Osteoblast (primary cell): ENCODE measurements at regions not wholly inside any gene's neighbourhood (a gene's known extent, or its start where the extent isn't known, plus 50 kb on each side); places are given as distances from the start of the nearest gene placed in this dataset.

Experiments used
- DNase-seq: peaks from one replicate; pipeline ENCODE4 v3.0.0; 2011; ENCODE audit warnings: low spot score, mixed read lengths; ENCODE audit not compliant: insufficient read length; ENCODE audit errors: missing footprints
- H2AFZ ChIP-seq: 2 replicates; pipeline ENCODE4 v1.6.0; 2011; ENCODE audit warnings: mild to moderate bottlenecking, low read length
- H3K27ac ChIP-seq: 2 replicates; pipeline ENCODE4 v1.5.1; 2011; ENCODE audit warnings: mild to moderate bottlenecking, low read depth, low read length, moderate library complexity
- H3K27me3 ChIP-seq: 2 replicates; pipeline ENCODE4 v1.6.0; 2012; ENCODE audit warnings: mild to moderate bottlenecking, control low read depth, inconsistent platforms, low read length, moderate library complexity; ENCODE audit not compliant: insufficient read depth
- H3K36me3 ChIP-seq: 2 replicates; pipeline ENCODE4 v1.5.1; 2011; ENCODE audit warnings: mild to moderate bottlenecking, low read length, control low read depth, moderate library complexity; ENCODE audit not compliant: insufficient read depth
- H3K4me1 ChIP-seq: 2 replicates; pipeline ENCODE4 v1.5.1; 2011; ENCODE audit warnings: mild to moderate bottlenecking, low read length, control low read depth, moderate library complexity; ENCODE audit not compliant: insufficient read depth
- H3K4me2 ChIP-seq: 2 replicates; pipeline ENCODE4 v1.6.0; 2011; ENCODE audit warnings: mild to moderate bottlenecking, low read length; ENCODE audit not compliant: insufficient read depth
- H3K4me3 ChIP-seq: fragments of 200-600 bp; sonication (generic); 3 replicates; pipeline ENCODE4 v1.5.1; 2012; ENCODE audit warnings: mild to moderate bottlenecking, low read length, inconsistent platforms; ENCODE audit not compliant: insufficient read depth
- H3K79me2 ChIP-seq: 2 replicates; pipeline ENCODE4 v1.6.0; 2012; ENCODE audit warnings: mild to moderate bottlenecking, low read length, control low read depth, inconsistent platforms; ENCODE audit not compliant: insufficient read depth
- H3K9me3 ChIP-seq: 2 replicates; pipeline ENCODE4 v1.5.1; 2011; ENCODE audit warnings: low read depth, low read length, control low read depth
- H4K20me1 ChIP-seq: 2 replicates; pipeline ENCODE4 v1.6.0; 2012; ENCODE audit warnings: mild to moderate bottlenecking, low read length, control low read depth; ENCODE audit not compliant: insufficient read depth
- TF ChIP-seq, protein P1 (sequence below): IDR thresholded peaks from 2 replicates; pipeline ENCODE4 v1.5.1; 2011; ENCODE audit warnings: mild to moderate bottlenecking, low read depth, low read length, moderate library complexity; ENCODE audit errors: extremely low read depth

GRCh38 chr21:21973806-21974205 lies 975.6 kb downstream of the NCAM2 start:
- no peaks in the 10 kb centered on the region for H3K27me3 ChIP-seq
- TF ChIP-seq, protein P1, sequence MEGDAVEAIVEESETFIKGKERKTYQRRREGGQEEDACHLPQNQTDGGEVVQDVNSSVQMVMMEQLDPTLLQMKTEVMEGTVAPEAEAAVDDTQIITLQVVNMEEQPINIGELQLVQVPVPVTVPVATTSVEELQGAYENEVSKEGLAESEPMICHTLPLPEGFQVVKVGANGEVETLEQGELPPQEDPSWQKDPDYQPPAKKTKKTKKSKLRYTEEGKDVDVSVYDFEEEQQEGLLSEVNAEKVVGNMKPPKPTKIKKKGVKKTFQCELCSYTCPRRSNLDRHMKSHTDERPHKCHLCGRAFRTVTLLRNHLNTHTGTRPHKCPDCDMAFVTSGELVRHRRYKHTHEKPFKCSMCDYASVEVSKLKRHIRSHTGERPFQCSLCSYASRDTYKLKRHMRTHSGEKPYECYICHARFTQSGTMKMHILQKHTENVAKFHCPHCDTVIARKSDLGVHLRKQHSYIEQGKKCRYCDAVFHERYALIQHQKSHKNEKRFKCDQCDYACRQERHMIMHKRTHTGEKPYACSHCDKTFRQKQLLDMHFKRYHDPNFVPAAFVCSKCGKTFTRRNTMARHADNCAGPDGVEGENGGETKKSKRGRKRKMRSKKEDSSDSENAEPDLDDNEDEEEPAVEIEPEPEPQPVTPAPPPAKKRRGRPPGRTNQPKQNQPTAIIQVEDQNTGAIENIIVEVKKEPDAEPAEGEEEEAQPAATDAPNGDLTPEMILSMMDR, result no peak
- no peaks in the 10 kb centered on the region for H3K36me3 ChIP-seq
- H3K79me2 ChIP-seq, result no peaks in the 10 kb centered on the region
- no peak overlapping the region for H3K27ac ChIP-seq
- H3K4me3 ChIP-seq, result no peak overlapping the region
- H4K20me1 ChIP-seq, result no peaks in the 10 kb centered on the region
- peak; percentile 0 for DNase-seq
- no peak overlapping the region for H3K4me2 ChIP-seq
- no peak overlapping the region for H2AFZ ChIP-seq
- no peaks in the 10 kb centered on the region for H3K9me3 ChIP-seq
- no peaks in the 10 kb centered on the region for H3K4me1 ChIP-seq

DNA sequence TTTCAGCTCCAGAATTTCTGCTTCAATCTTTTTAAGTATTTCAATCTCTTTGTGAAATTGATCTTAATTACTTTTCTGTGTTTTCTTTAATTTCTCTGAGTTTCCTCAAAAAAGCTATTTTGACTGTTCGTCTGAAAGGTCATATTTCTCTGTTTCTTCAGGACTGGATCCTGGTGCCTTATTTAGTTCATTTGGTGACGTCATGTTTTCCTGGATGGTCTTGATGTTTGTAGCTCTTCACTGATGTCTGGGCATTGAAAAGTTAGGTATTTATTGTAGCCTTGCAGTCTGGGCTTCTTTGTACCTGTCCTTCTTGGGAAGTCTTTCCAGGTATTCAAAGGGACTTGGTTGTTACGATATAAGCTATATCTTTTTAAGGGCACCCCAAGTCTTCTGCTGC lies 998.7 kb downstream of the NCAM2 start:
- Histone ChIP-seq H3K79me2 (no peaks in the 10 kb centered on the region), H3K27ac (no peak overlapping the region), H3K36me3 (no peaks in the 10 kb centered on the region), H3K9me3 (peaks cover 3% of the 10 kb centered on the region), H3K27me3 (no peaks in the 10 kb centered on the region), H3K4me3 (no peak overlapping the region), H2AFZ (no peak overlapping the region), H3K4me1 (no peaks in the 10 kb centered on the region), H3K4me2 (no peak overlapping the region), H4K20me1 (no peaks in the 10 kb centered on the region)
- TF ChIP-seq, protein P1, result no peak
- DNase-seq, result no peak

DNA sequence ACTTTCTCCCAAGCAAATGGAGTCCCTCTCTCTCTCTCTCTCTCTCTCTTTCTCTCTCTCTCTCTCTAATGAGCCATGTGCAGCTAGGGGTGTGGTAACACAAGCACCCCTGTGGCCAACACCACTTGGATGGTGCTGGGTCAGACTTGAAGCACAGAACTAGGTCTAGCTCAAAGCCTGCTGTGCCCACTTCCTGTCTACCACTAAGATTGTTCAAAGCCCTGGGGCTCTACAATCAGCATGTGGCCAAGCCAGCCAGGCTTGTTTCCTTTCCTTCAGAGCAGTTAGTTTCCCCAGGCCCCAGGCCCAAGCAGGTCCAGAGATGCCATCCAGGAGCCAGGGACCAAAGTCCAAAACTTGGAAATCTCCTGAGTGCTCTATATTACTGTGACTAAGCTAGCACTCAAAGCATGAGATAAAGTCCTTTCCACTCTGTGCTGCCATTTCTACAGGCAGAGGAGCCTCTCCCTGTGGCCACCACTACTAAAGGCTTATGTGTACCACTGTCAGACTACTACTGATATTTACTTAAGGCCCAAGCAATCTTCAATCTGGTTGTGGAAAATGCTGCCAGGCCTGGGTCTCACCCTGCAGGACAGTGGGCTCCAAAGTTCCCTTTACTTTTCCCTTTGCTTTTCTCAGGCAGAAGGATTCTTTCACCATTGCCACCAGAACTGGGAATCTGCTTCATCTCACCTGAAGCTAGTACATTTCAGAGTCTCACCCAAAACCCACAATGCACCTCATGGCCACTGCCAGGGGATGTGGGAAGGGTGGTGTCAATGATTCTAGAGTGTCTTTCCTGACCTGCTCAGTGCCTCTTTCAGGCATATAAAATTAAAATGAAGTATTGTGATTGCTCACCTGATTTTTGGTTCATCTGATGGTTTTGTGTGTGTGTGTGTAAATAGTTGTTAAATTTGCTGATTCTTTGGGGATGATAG lies 999.5 kb downstream of the NCAM2 start:
- no peaks in the 10 kb centered on the region for H3K36me3 ChIP-seq
- no peaks in the 10 kb centered on the region for H3K4me1 ChIP-seq
- no peaks in the 10 kb centered on the region for H3K79me2 ChIP-seq
- H4K20me1 ChIP-seq, result no peaks in the 10 kb centered on the region
- H2AFZ ChIP-seq, result no peak overlapping the region
- peaks cover 3% of the 10 kb centered on the region for H3K9me3 ChIP-seq
- no peak overlapping the region for H3K27ac ChIP-seq
- no peak overlapping the region for H3K4me2 ChIP-seq
- TF ChIP-seq, protein P1, result no peak
- H3K27me3 ChIP-seq, result no peaks in the 10 kb centered on the region
- DNase-seq, result no peak
- H3K4me3 ChIP-seq, result no peak overlapping the region

GRCh38 chr21:22019766-22020165 lies 1021.6 kb downstream of the NCAM2 start:
- TF ChIP-seq, protein P1, result no peak
- DNase-seq, result no peak
- peaks cover 5% of the 10 kb centered on the region for H3K9me3 ChIP-seq
- no peak overlapping the region for H2AFZ ChIP-seq
- no peak overlapping the region for H3K4me3 ChIP-seq
- no peaks in the 10 kb centered on the region for H3K36me3 ChIP-seq
- no peaks in the 10 kb centered on the region for H4K20me1 ChIP-seq
- H3K27me3 ChIP-seq, result no peaks in the 10 kb centered on the region
- H3K4me1 ChIP-seq, result no peaks in the 10 kb centered on the region
- no peak overlapping the region for H3K4me2 ChIP-seq
- H3K27ac ChIP-seq, result no peak overlapping the region
- H3K79me2 ChIP-seq, result no peaks in the 10 kb centered on the region
